ENCODE measurements at regions not wholly inside any gene's neighbourhood (a gene's known extent, or its start where the extent isn't known, plus 50 kb on each side); places are given as distances from the start of the nearest gene placed in this dataset.

GRCh38 chr6:115796061-115796460 lies 264.6 kb downstream of the FRK start:
- TF ChIP-seq EZH2 (IDR thresholded peaks at IDR 0.05; ENCODE audit: borderline replicate concordance, control insufficient read depth, low read depth, low read length), result no peak
- no peak for TF ChIP-seq IRF3 (IDR thresholded peaks at IDR 0.05)
- TF ChIP-seq TBL1XR1 (IDR thresholded peaks at IDR 0.05; ENCODE audit: low read depth, low read length), result no peak
- no peak for TF ChIP-seq POLR2AphosphoS5 (IDR thresholded peaks at IDR 0.05; ENCODE audit: low read length)
- no peak for TF ChIP-seq MYB (IDR thresholded peaks at IDR 0.05; ENCODE audit: borderline replicate concordance, low read depth, low read length)
- TF ChIP-seq JUNB (IDR thresholded peaks at IDR 0.05), result no peak
- TF ChIP-seq POLR2AphosphoS2 (IDR thresholded peaks at IDR 0.05; ENCODE audit: low read depth, low read length), result no peak
- no peak for TF ChIP-seq PAX5 (IDR thresholded peaks at IDR 0.05; ENCODE audit: borderline replicate concordance, low read depth, low read length)
- no peak for TF ChIP-seq MYC (IDR thresholded peaks at IDR 0.05; ENCODE audit: insufficient read depth, insufficient read length, insufficient replicate concordance, low read length, severe bottlenecking)
- TF ChIP-seq PBX3 (IDR thresholded peaks at IDR 0.05; ENCODE audit: insufficient replicate concordance, low read depth, low read length), result no peak
- no peak for TF ChIP-seq CEBPB (IDR thresholded peaks at IDR 0.05; ENCODE audit: borderline replicate concordance in 1 of 2, low read depth in 2 of 2, low read length in 2 of 2)
- Histone ChIP-seq H4K20me1 (ENCODE audit: control insufficient read depth, insufficient read depth) (no peaks in the 10 kb centered on the region), H3K9me3 (replicated peaks; ENCODE audit: control insufficient read depth, insufficient read depth, low read length) (no peaks in the 10 kb centered on the region), H3K36me3 (ENCODE audit: control insufficient read depth in 2 of 2, insufficient read depth in 2 of 2, low read length in 1 of 2) (no peaks in the 10 kb centered on the region), H3K79me2 (ENCODE audit: control insufficient read depth, insufficient read depth, low read length) (no peaks in the 10 kb centered on the region), H3K4me3 (no peak overlapping the region), H3K27ac (ENCODE audit: control insufficient read depth, insufficient read depth) (no peak overlapping the region), H2AFZ (ENCODE audit: control insufficient read depth, low read depth, low read length) (no peak overlapping the region), H3K9ac (ENCODE audit: control insufficient read depth, insufficient read depth, low read length) (no peak overlapping the region), H3K4me2 (ENCODE audit: control insufficient read depth, insufficient read depth) (no peak overlapping the region), H3K4me1 (ENCODE audit: control insufficient read depth, insufficient read depth, low read length) (no peaks in the 10 kb centered on the region), H3K27me3 (replicated peaks in 1 of 2; ENCODE audit: control insufficient read depth in 2 of 2, insufficient read depth in 2 of 2, low read length in 1 of 2) (no peaks in the 10 kb centered on the region)
- intact Hi-C loops (cut with micrococcal nuclease; ENCODE audit: unreplicated experiment) (no loop called here), in situ Hi-C loops (cut with MboI) (no loop called here)
- no peak for ATAC-seq
- CTCF ChIA-PET, result no interaction called here
- RAD21 ChIA-PET (ENCODE audit: unreplicated experiment), result no interaction called here
- SMC1A ChIA-PET (ENCODE audit: uncharacterized antibody, unreplicated experiment), result interaction anchor here (1.0 kb wide), 1 partner anchor 10 kb away, joined by 3 read pairs; no protein-coding TSS in a partner anchor
- POLR2A ChIA-PET, result no interaction called here
- no peak for FAIRE-seq
- DNase-seq (ENCODE audit: low read depth, low spot score), result no peak
- 56% methylated on average over 2 of the region's 2 CpGs for WGBS (ENCODE audit: insufficient coverage, insufficient replicate concordance, low lambda C conversion rate, missing lambda C conversion rate)
- BruUV-seq (replicated peaks), result no TSS peak
